ENCODE measurements at regions not wholly inside any gene's neighbourhood (a gene's known extent, or its start where the extent isn't known, plus 50 kb on each side); places are given as distances from the start of the nearest gene placed in this dataset.
"Not testable (repeated sequence)": the region's sequence is repeated elsewhere in the genome, so short reads cannot be mapped to it uniquely, and the experiment has no call there.

- DNase-seq (ENCODE audit: low read depth in 2 of 3, low spot score in 1 of 3) = no peak
Measured at GRCh38 chrX:94329182-94329581, 655.2 kb downstream of the FAM133A start.

- not testable (repeated sequence) for DNase-seq (ENCODE audit: low read depth in 2 of 3, low spot score in 1 of 3)
Measured at GRCh38 chrX:94341730-94342129, 667.7 kb downstream of the FAM133A start.

- no peak for DNase-seq (ENCODE audit: low read depth in 2 of 3, low spot score in 1 of 3)
Measured at GRCh38 chrX:94361241-94361640, 687.2 kb downstream of the FAM133A start.

- no peak for DNase-seq (ENCODE audit: low read depth in 2 of 3, low spot score in 1 of 3)
Measured at GRCh38 chrX:94365736-94366135, 691.7 kb downstream of the FAM133A start.

GRCh38 chrX:94366616-94367015 lies 692.6 kb downstream of the FAM133A start:
- no peak for DNase-seq (ENCODE audit: low read depth in 2 of 3, low spot score in 1 of 3)

- no peak for DNase-seq (ENCODE audit: low read depth in 2 of 3, low spot score in 1 of 3)
Measured at GRCh38 chrX:94389044-94389443, 715.0 kb downstream of the FAM133A start.

GRCh38 chrX:94400488-94400887 lies 726.5 kb downstream of the FAM133A start:
- no peak for DNase-seq (ENCODE audit: low read depth in 2 of 3, low spot score in 1 of 3)

- no peak for DNase-seq (ENCODE audit: low read depth in 2 of 3, low spot score in 1 of 3)
Measured at GRCh38 chrX:94401426-94401825, 727.4 kb downstream of the FAM133A start.

- no peak for DNase-seq (ENCODE audit: low read depth in 2 of 3, low spot score in 1 of 3)
Measured at GRCh38 chrX:94414746-94415145, 740.7 kb downstream of the FAM133A start.

GRCh38 chrX:94418065-94418464 lies 744.1 kb downstream of the FAM133A start:
- DNase-seq (ENCODE audit: low read depth in 2 of 3, low spot score in 1 of 3) = no peak

- DNase-seq (ENCODE audit: low read depth in 2 of 3, low spot score in 1 of 3) = no peak
Measured at GRCh38 chrX:94424456-94424855, 750.5 kb downstream of the FAM133A start.

- no peak for DNase-seq (ENCODE audit: low read depth in 2 of 3, low spot score in 1 of 3)
Measured at GRCh38 chrX:94430091-94430490, 756.1 kb downstream of the FAM133A start.

- no peak for DNase-seq (ENCODE audit: low read depth in 2 of 3, low spot score in 1 of 3)
Measured at GRCh38 chrX:94435799-94436198, 761.8 kb downstream of the FAM133A start.

- no peak for DNase-seq (ENCODE audit: low read depth in 2 of 3, low spot score in 1 of 3)
Measured at GRCh38 chrX:94454159-94454558, 780.2 kb downstream of the FAM133A start.

GRCh38 chrX:94454606-94455005 lies 780.6 kb downstream of the FAM133A start:
- no peak for DNase-seq (ENCODE audit: low read depth in 2 of 3, low spot score in 1 of 3)

GRCh38 chrX:94455782-94456181 lies 781.8 kb downstream of the FAM133A start:
- DNase-seq (ENCODE audit: low read depth in 2 of 3, low spot score in 1 of 3) = no peak

- DNase-seq (ENCODE audit: low read depth in 2 of 3, low spot score in 1 of 3) = no peak
Measured at GRCh38 chrX:94492541-94492940, 818.5 kb downstream of the FAM133A start.

GRCh38 chrX:94493405-94493804 lies 819.4 kb downstream of the FAM133A start:
- no peak for DNase-seq (ENCODE audit: low read depth in 2 of 3, low spot score in 1 of 3)

- no peak for DNase-seq (ENCODE audit: low read depth in 2 of 3, low spot score in 1 of 3)
Measured at GRCh38 chrX:94511564-94511963, 837.6 kb downstream of the FAM133A start.

- no peak for DNase-seq (ENCODE audit: low read depth in 2 of 3, low spot score in 1 of 3)
Measured at GRCh38 chrX:94515009-94515408, 841.0 kb downstream of the FAM133A start.

- no peak for DNase-seq (ENCODE audit: low read depth in 2 of 3, low spot score in 1 of 3)
Measured at GRCh38 chrX:94524867-94525266, 850.9 kb downstream of the FAM133A start.

- no peak for DNase-seq (ENCODE audit: low read depth in 2 of 3, low spot score in 1 of 3)
Measured at GRCh38 chrX:94545722-94546121, 871.7 kb downstream of the FAM133A start.

- DNase-seq (ENCODE audit: low read depth in 2 of 3, low spot score in 1 of 3) = no peak
Measured at GRCh38 chrX:94551831-94552230, 877.8 kb downstream of the FAM133A start.

- no peak for DNase-seq (ENCODE audit: low read depth in 2 of 3, low spot score in 1 of 3)
Measured at GRCh38 chrX:94560930-94561329, 886.9 kb downstream of the FAM133A start.

Measured in stimulated activated CD4-positive, alpha-beta T cell treated with anti-CD3 and anti-CD28 coated beads, Interleukin-12 subunit alpha, Interleukin-12 subunit beta, amount 100 ng/mL, for 48 hours (primary cell).